KMS-11 (cell line): ENCODE measurements at regions not wholly inside any gene's neighbourhood (a gene's known extent, or its start where the extent isn't known, plus 50 kb on each side); places are given as distances from the start of the nearest gene placed in this dataset.

Experiments used
- H2AFZ ChIP-seq: fragments of 200-600 bp; sonication (generic); 2 replicates; pipeline ENCODE4 v1.6.1; 2016; ENCODE audit warnings: antibody characterized with exemption, mixed run types, low read depth
- H3K27ac ChIP-seq: fragments of 200-600 bp; sonication (generic); 2 replicates; pipeline ENCODE4 v1.6.1; 2016; ENCODE audit warnings: mild to moderate bottlenecking, mixed run types
- H3K27me3 ChIP-seq: fragments of 200-600 bp; sonication (generic); 2 replicates; pipeline ENCODE4 v1.6.1; 2017; ENCODE audit warnings: mild to moderate bottlenecking, low read depth, mixed run types, moderate library complexity; ENCODE audit not compliant: insufficient read depth
- H3K36me3 ChIP-seq: fragments of 200-600 bp; sonication (generic); 2 replicates; pipeline ENCODE4 v1.6.1; 2017; ENCODE audit warnings: mild to moderate bottlenecking, mixed run types; ENCODE audit not compliant: insufficient read depth
- H3K4me1 ChIP-seq: fragments of 200-600 bp; sonication (generic); 2 replicates; pipeline ENCODE4 v1.6.1; 2016; ENCODE audit warnings: mild to moderate bottlenecking, low read depth, mixed run types; ENCODE audit not compliant: poor library complexity, severe bottlenecking
- H3K4me2 ChIP-seq: fragments of 200-600 bp; sonication (generic); 2 replicates; pipeline ENCODE4 v1.7.0; 2016; ENCODE audit warnings: mild to moderate bottlenecking, mixed run types
- H3K4me3 ChIP-seq: fragments of 200-600 bp; sonication (generic); IDR thresholded peaks from 2 replicates; pipeline ENCODE4 v1.6.1; 2017; ENCODE audit warnings: low read depth, low read length, mixed read lengths; ENCODE audit not compliant: insufficient read depth
- H3K79me2 ChIP-seq: fragments of 200-600 bp; sonication (generic); 2 replicates; pipeline ENCODE4 v1.6.1; 2016; ENCODE audit warnings: low read depth, mixed run types; ENCODE audit not compliant: insufficient read depth
- H3K9ac ChIP-seq: fragments of 200-600 bp; sonication (generic); 2 replicates; pipeline ENCODE4 v1.6.1; 2016; ENCODE audit warnings: mild to moderate bottlenecking, mixed run types
- H4K20me1 ChIP-seq: fragments of 200-600 bp; sonication (generic); 2 replicates; pipeline ENCODE4 v1.6.1; 2016; ENCODE audit warnings: mild to moderate bottlenecking, mixed run types; ENCODE audit not compliant: insufficient read depth
- CTCF ChIP-seq: fragments of 200-600 bp; sonication (generic); conservative IDR thresholded peaks from 2 replicates; pipeline ENCODE4 v1.6.1; 2017; ENCODE audit warnings: low read depth, mild to moderate bottlenecking, antibody characterized with exemption, low read length, moderate library complexity, mixed read lengths

DNA sequence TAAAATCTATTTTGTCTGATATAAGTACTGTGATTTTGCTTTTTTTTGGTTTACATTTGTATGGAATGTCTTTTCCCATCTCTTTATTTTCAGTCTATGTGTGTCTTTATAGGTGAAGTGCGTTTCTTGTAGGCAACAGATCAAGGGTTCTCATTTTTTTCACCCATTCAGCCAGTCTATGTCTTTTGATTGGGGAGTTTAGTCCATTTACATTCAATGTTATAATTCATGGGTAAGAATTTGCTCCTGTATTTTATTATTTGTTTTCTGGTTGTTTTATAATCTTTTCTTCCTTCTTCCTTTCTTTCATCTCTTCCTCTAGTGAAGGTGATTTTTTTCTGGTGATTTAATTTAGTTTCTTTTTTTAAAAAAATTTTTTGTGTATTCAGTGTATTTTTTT is 104.8 kb upstream of the TMEM229A start:
- Histone ChIP-seq H3K4me1 (no peaks in the 10 kb centered on the region), H3K27ac (no peak overlapping the region), H3K36me3 (no peaks in the 10 kb centered on the region; the same call in 1 of the 2 replicates), H3K4me2 (no peak overlapping the region), H3K79me2 (no peaks in the 10 kb centered on the region), H4K20me1 (no peaks in the 10 kb centered on the region), H3K4me3 (no peak overlapping the region), H2AFZ (no peak overlapping the region), H3K9ac (no peak overlapping the region), H3K27me3 (no peaks in the 10 kb centered on the region)
- no peak for TF ChIP-seq CTCF

DNA sequence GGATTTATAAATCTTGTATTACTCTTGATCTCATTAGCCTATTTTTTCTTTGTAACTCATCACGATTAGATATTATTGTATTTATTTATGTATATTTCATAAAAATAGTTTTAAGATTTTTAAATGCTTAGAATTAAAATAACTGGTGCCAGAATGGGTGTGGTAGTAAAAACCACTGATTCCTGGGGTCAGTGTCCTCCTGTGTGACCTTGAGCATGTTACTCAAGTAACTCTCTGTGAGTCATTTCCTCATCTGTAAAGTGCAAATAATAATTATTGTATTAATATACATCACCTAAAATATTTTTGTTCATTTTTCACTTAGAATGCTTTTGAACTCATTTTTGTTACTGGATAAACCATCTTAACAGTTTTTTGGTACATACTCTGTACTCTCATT is 91.3 kb upstream of the TMEM229A start:
- no peaks in the 10 kb centered on the region for H4K20me1 ChIP-seq
- no peak overlapping the region for H3K4me3 ChIP-seq
- H3K36me3 ChIP-seq = no peaks in the 10 kb centered on the region
- TF ChIP-seq CTCF = no peak
- no peaks in the 10 kb centered on the region for H3K79me2 ChIP-seq
- no peak overlapping the region for H2AFZ ChIP-seq
- no peak overlapping the region for H3K9ac ChIP-seq
- H3K4me2 ChIP-seq = no peak overlapping the region
- H3K27me3 ChIP-seq = no peaks in the 10 kb centered on the region
- H3K4me1 ChIP-seq = no peaks in the 10 kb centered on the region
- no peak overlapping the region for H3K27ac ChIP-seq

DNA sequence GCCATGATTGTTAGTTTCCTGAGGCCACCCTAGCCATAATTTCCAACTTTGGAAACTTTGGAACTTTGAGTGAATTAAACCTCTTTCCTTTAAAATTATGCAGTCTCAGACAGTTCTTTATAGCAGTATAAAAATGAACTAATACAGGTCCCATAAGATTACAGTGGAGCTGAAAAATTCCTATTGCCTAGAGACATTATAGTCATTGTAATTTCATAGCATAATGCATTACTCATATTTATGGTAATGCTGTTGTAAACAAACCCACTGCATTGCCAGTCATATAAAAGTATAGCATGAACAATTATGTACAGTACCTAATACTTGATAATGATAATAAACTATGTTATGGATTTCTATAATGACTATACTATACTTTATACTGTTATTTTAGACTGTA is 88.0 kb upstream of the TMEM229A start:
- H3K27ac ChIP-seq = no peak overlapping the region
- no peaks in the 10 kb centered on the region for H4K20me1 ChIP-seq
- no peak overlapping the region for H2AFZ ChIP-seq
- no peak overlapping the region for H3K4me3 ChIP-seq
- H3K27me3 ChIP-seq = no peaks in the 10 kb centered on the region
- no peaks in the 10 kb centered on the region for H3K79me2 ChIP-seq
- no peaks in the 10 kb centered on the region for H3K4me1 ChIP-seq
- no peak overlapping the region for H3K4me2 ChIP-seq
- no peak overlapping the region for H3K9ac ChIP-seq
- no peak for TF ChIP-seq CTCF
- H3K36me3 ChIP-seq = no peaks in the 10 kb centered on the region

DNA sequence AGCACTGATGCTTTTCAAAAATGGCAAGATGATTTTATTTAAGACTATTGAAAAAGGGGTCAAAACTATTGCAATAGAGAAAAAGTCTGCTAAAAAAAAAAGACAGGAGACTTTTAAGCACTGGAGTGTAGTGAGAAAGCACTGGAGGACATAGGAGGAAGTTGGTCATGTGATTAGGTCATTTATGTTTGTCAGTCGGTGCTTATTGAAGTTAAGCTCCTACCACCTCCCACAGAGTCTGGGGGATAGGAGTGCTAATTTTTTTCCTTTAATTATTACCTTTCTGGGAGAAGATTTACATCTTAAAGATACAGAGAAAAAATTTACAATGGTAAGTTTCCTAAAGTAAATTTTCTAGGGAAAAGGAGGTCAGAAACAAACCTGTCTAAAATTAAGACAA is 80.2 kb upstream of the TMEM229A start:
- no peaks in the 10 kb centered on the region for H3K27me3 ChIP-seq
- no peaks in the 10 kb centered on the region for H4K20me1 ChIP-seq
- no peaks in the 10 kb centered on the region for H3K4me1 ChIP-seq
- H2AFZ ChIP-seq = no peak overlapping the region
- no peaks in the 10 kb centered on the region for H3K79me2 ChIP-seq
- H3K4me2 ChIP-seq = no peak overlapping the region
- TF ChIP-seq CTCF = no peak
- H3K9ac ChIP-seq = no peak overlapping the region
- H3K27ac ChIP-seq = no peak overlapping the region
- no peaks in the 10 kb centered on the region for H3K36me3 ChIP-seq
- no peak overlapping the region for H3K4me3 ChIP-seq

DNA sequence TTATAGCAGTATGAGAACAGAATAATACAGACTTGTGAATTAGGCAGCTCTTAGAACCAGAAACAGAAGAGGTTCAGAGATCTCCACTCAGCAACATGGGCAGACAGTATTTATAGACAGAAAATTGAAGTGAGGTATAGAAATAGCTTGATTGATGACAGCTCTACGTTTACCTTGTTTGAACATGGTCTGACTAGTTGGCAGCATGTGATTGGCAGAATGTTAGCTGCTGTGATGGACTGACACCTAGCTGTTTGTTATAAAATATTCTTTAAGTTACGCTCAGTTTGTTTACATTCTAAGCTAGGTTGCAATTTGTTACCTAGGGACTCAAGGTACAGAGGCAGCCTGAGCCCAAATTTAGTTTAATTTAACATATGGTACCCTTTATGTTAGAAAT is 73.7 kb upstream of the TMEM229A start:
- Histone ChIP-seq H3K4me3 (no peak overlapping the region), H3K27ac (no peak overlapping the region), H3K27me3 (no peaks in the 10 kb centered on the region), H4K20me1 (no peaks in the 10 kb centered on the region), H3K9ac (no peak overlapping the region), H2AFZ (no peak overlapping the region), H3K4me1 (no peaks in the 10 kb centered on the region), H3K36me3 (no peaks in the 10 kb centered on the region), H3K4me2 (no peak overlapping the region), H3K79me2 (no peaks in the 10 kb centered on the region)
- TF ChIP-seq CTCF = no peak
